Motor neuron (in vitro differentiated cells): ENCODE measurements at regions not wholly inside any gene's neighbourhood (a gene's known extent, or its start where the extent isn't known, plus 50 kb on each side); places are given as distances from the start of the nearest gene placed in this dataset.

ENCODE experiments used
- ATAC-seq, 8 experiments: fragments of 200-7000 bp; cut with Tn5 transposase; replicated peaks in 6 of 8; 2 replicates each; pipeline ENCODE4 v1.8.0; 2021; ENCODE audit warnings: mild to moderate bottlenecking in 8 of 8, moderate library complexity in 8 of 8
- H3K27ac ChIP-seq, 2 donors: fragments of 250-450 bp; sonication (Bioruptor Pico); 2 replicates each; pipeline ENCODE4 v1.9.0; 2021; ENCODE audit warnings: antibody characterized with exemption in 2 of 2, mild to moderate bottlenecking in 2 of 2, moderate library complexity in 1 of 2
- H3K4me1 ChIP-seq, 2 donors: fragments of 250-450 bp; sonication (Bioruptor Pico); replicated peaks in 1 of 2; 2 replicates each; pipeline ENCODE4 v1.6.1; 2021; ENCODE audit warnings: antibody characterized with exemption in 2 of 2, mild to moderate bottlenecking in 2 of 2, moderate library complexity in 1 of 2
- H3K4me3 ChIP-seq, 5 donors: fragments of 250-450 bp; sonication (Bioruptor Pico); 2 replicates each; pipeline ENCODE4 v1.9.0; 2021; ENCODE audit warnings: antibody characterized with exemption in 5 of 5, mild to moderate bottlenecking in 5 of 5, moderate library complexity in 4 of 5
- WGBS, 10 experiments: fragments of 450-650 bp; shearing (Covaris generic); methylation state at CpG; one replicate each; pipeline ENCODE4 v1.0.0; 2022; 5-methylcytosine and 5-hydroxymethylcytosine counted together
- in situ Hi-C, 9 experiments: fragments of 400-800 bp; cut with MboI; loops; one replicate each; pipeline ENCODE4 v1.15.0; 2021; ENCODE audit warnings: low sequenced_read_pairs in 9 of 9, low pct_unique_long_range_greater_than_20kb in 2 of 9; ENCODE audit not compliant: unreplicated experiment in 9 of 9

DNA sequence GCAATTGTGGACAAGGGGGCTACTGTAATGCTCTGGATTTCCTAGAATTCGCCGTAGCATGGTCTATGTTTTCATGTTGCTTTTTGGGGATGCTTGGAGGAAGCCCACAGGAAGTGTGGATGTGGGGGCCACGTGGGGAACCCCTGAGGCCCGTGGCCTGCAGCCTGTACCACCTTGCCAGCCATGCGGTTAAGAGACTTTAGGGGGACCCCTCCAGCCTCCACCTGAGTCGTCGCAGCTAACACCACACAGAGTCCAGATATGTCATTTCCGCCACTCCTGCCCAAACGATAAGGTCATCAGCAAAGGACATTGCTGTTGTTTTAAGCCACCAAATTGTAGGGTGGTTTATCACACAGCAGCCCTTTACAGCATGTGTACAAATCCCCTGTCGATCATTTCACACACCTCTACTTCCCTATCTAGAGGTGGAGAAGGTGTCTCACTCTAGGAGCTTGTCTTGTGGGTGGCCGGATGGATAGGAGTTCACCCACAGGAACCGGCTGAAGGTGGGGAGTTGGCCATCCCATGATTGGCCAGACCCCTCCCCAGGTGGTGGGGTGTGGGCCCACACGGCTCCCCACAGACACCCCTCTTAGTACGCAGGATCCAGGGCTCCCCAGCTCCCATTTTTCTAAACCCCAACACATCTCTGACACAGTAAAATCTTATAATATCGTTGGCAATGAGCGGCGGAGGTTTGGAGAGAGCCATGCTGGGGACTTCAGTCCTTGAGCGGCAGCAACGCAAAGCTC lies 226.7 kb downstream of the TEX29 start:
- 13 to 100% (median 79%) methylated on average over 1 to 11 of the region's 19 CpGs; no CpG with 5 or more reads in 1 of the 10 experiments for WGBS, 10 experiments
- no peak for ATAC-seq

GRCh38 chr13:111547726-111548273 lies 227.4 kb downstream of the TEX29 start:
- 67 to 100% (median 86%) methylated on average over 1 to 4 of the region's 40 CpGs; no CpG with 5 or more reads in 6 of the 10 experiments for WGBS, 10 experiments
- Histone ChIP-seq H3K4me3 (no peak overlapping the region), H3K4me1 (peaks cover 0 to 3% of the 10 kb centered on the region in 2 donors), H3K27ac (no peak overlapping the region)
- ATAC-seq: no peak
- in situ Hi-C loops: loop anchor here in 3 of 9 experiments (25.0 kb wide), 1 partner anchor 515 kb away; the partner anchor contains the start of gene SOX1 (in 3 of the 3)

More for the DNA sequence above, 226.7 kb downstream of the TEX29 start:
- Histone ChIP-seq H3K4me3 (no peak overlapping the region), H3K4me1 (peaks cover 0 to 3% of the 10 kb centered on the region in 2 donors), H3K27ac (no peak overlapping the region)
- in situ Hi-C loops: loop anchor here in 3 of 9 experiments (25.0 kb wide), 1 partner anchor 515 kb away; the partner anchor contains the start of gene SOX1 (in 3 of the 3)

DNA sequence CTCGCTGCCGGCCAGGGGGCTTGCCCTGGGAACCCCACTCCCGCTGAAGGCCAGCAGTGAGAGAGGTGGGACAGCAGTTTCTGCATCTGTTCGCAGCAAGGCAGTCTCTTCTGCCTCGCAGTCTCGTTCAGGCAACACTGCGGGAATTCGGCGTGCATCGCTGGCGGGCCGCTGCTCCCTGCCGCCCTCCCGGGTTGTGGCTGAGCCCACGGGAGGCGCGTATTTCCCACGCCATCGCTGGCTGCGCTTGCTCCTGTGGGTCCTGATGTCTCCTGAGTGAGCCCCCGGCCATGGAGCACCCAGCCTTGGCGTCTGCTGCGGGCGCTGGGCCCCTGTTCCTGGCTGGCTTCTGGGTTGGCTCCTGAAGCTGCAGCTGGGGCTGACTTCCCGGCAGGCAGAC lies 227.9 kb downstream of the TEX29 start:
- WGBS, 10 experiments: 86 to 97% (median 94%) methylated on average over 4 to 7 of the region's 25 CpGs; no CpG with 5 or more reads in 6 of the 10 experiments
- H3K4me1 ChIP-seq: peaks cover 0 to 3% of the 10 kb centered on the region in 2 donors
- in situ Hi-C loops: loop anchor here in 3 of 9 experiments (25.0 kb wide), 1 partner anchor 514 kb away; the partner anchor contains the start of gene SOX1 (in 3 of the 3)
- H3K27ac ChIP-seq: no peak overlapping the region
- H3K4me3 ChIP-seq: no peak overlapping the region
- ATAC-seq: no peak

GRCh38 chr13:111548805-111549204 lies 228.4 kb downstream of the TEX29 start:
- ATAC-seq: no peak
- in situ Hi-C loops: loop anchor here in 3 of 9 experiments (25.0 kb wide), 1 partner anchor 513 kb away; the partner anchor contains the start of gene SOX1 (in 3 of the 3)
- peaks cover 0 to 3% of the 10 kb centered on the region in 2 donors for H3K4me1 ChIP-seq
- H3K27ac ChIP-seq: no peak overlapping the region
- 73 to 100% (median 87%) methylated on average over 1 to 10 of the region's 10 CpGs; no CpG with 5 or more reads in 5 of the 10 experiments for WGBS, 10 experiments
- no peak overlapping the region for H3K4me3 ChIP-seq

DNA sequence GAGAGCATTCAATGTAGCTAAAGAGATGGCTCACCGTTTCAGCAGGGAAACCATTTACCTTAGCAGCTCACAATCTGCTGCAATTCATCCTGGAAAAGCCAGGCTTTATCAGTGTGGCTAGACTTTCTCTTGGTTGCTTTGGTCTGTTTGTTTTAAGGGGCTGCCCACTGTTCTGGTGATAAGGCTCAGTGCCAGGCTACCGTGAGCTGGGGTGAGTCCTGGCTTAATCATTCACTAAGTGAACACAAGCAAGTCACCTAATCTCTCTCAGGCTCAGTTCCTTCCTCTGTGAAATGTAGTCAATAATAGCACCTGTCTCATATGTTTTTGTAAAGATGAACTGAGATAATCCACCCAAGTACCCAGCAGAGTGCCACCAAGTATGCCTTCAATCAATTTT lies 229.0 kb downstream of the TEX29 start:
- H3K4me1 ChIP-seq: peaks cover 0 to 3% of the 10 kb centered on the region in 2 donors
- H3K4me3 ChIP-seq: no peak overlapping the region
- WGBS, 10 experiments: 0 to 50% (median 0%) methylated on average over 1 to 2 of the region's 2 CpGs; no CpG with 5 or more reads in 1 of the 10 experiments
- ATAC-seq: no peak
- no peak overlapping the region for H3K27ac ChIP-seq
- in situ Hi-C loops: loop anchor here in 3 of 9 experiments (25.0 kb wide), 1 partner anchor 513 kb away; the partner anchor contains the start of gene SOX1 (in 3 of the 3)

DNA sequence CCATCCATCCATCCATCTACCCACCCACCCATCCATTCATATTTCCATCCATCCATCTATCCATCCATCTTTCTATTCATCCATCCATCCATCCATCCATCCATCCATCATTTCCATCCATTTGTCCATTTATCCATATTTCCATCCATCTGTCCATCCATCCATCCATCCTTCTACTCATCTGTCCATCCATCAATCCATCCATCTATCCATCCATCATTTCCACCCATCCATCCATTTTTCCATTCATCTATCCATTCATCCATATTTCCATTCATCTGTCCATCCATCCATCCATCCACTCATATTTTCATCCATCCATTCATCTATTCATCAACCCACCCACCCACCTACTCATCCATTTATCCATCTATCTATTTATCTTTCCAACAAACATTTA lies 229.6 kb downstream of the TEX29 start:
- no peak overlapping the region for H3K4me3 ChIP-seq
- in situ Hi-C loops: no loop called here
- H3K27ac ChIP-seq: no peak overlapping the region
- no peak for ATAC-seq
- H3K4me1 ChIP-seq: peaks cover 0 to 3% of the 10 kb centered on the region in 2 donors

DNA sequence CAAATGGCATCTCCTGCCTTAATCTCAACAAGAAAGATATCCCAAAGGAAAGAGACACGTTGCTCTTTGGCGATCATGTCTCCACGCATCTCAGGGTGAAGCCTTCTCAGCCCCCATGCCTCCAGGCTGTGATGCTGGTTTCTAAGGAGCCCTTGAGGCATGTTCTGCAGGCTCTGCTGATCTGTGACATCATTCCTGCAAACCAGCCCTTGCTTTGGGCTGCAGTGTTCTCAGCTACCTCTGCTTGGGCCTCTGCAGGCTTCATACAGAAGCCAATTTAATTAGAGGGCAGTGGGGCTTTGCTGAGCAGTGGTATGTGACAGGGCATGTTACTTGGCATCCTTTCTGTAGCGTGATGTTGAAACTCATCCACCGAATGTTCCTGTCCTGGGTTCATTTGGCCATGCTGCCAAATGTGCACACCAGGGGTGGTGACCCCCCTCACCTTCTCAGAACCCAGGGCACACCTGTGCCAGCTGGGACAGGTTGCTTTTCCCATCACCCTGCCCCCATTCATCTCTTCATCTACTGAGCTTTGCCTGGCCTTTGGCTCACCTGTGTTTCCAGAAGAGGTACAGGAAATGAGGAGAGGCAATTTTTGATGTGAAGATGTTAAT lies 230.9 kb downstream of the TEX29 start:
- WGBS, 10 experiments: 12 to 93% (median 80%) methylated on average over 1 to 5 of the region's 5 CpGs; no CpG with 5 or more reads in 4 of the 10 experiments
- H3K4me1 ChIP-seq: peaks cover 0 to 3% of the 10 kb centered on the region in 2 donors
- ATAC-seq: peak in 4 of 8 experiments; percentile 22 to 94 (median 56)
- H3K27ac ChIP-seq: no peak overlapping the region
- H3K4me3 ChIP-seq: no peak overlapping the region
- in situ Hi-C loops: no loop called here

DNA sequence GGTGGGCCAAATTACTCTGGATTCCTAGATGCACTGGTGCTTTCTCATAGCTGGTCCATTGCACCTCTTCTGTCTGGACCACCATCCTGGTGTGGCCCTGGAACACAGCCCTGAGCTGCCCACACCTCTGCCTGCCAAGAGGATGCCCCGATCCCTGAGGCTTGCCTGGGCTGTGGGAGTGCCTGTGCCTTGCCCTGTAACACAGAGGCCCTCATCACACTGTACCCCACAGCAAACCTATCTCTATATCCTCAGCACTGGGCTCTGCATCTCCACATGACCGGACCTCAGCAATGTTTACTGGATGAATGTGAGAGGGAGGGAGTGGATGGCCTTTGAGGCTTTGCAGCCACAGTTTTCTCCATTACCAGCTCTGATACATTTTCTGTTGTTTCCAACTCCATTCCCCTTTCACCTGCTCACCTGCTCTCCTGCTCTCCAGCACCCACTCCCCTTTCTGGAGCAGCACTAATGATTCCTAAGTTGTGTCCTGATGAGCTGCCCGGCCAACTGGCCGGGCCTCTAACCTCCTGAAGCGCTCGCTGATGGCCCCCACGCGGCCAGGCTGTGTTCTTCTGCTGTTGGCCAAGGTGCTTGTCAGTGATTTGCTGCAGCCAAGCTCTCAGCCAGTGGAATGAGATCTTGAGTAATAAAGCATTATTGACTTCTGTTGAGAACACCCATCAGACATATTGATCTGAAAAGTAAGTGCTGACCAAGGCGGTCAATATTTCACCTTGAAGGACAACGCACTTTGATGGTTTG lies 232.6 kb downstream of the TEX29 start:
- 6 to 100% (median 85%) methylated on average over 1 to 8 of the region's 10 CpGs; no CpG with 5 or more reads in 1 of the 10 experiments for WGBS, 10 experiments
- peak in 2 of 8 experiments; percentile 31 to 64 for ATAC-seq
- in situ Hi-C loops: no loop called here
- H3K27ac ChIP-seq: no peak overlapping the region
- H3K4me3 ChIP-seq: no peak overlapping the region
- peaks cover 0 to 3% of the 10 kb centered on the region in 2 donors for H3K4me1 ChIP-seq

DNA sequence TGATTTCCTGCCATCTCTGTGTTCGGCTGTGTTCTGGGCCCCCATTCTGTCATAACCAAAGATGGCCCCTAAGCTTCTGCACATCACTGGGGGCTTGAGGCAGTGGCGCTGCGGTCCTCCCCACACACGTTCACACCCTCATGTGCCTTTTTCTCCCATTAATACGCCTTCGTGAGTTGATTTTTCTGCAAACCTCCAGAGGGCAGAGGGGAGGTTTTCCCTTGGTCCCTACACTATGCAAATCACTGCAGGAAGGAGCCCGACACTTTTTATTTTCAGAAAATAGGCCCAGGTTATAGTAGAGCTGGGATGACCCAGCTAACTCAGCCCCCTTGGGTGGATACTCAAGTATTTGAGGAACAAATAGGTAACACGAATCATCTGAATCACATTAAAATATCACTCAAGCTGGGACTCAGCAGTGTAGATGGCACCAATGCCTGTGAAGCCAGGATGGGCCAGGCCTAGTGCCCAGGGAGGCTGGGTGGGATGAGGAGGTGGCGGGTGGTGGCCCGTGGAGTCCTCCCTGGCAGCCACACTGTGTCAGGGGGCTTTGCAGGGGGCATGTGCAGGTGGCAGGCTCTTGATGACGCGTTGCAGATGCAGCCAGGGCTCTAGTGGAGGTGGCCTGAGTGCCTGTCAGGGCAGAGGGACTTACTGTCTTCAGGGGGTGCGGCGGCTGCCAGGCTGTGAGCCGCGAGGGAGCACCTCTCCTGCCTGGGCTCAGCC lies 234.3 kb downstream of the TEX29 start:
- in situ Hi-C loops: no loop called here
- peaks cover 0 to 3% of the 10 kb centered on the region in 2 donors for H3K4me1 ChIP-seq
- WGBS, 10 experiments: 0 to 100% (median 92%) methylated on average over 1 to 7 of the region's 16 CpGs; no CpG with 5 or more reads in 5 of the 10 experiments
- no peak overlapping the region for H3K4me3 ChIP-seq
- H3K27ac ChIP-seq: no peak overlapping the region
- peak in 1 of 8 experiments; percentile 12 for ATAC-seq

GRCh38 chr13:111555268-111555808 lies 234.9 kb downstream of the TEX29 start:
- H3K4me1 ChIP-seq: peaks cover 0 to 3% of the 10 kb centered on the region in 2 donors
- in situ Hi-C loops: no loop called here
- peak in 1 of 8 experiments; percentile 84 for ATAC-seq
- 0 to 100% (median 40%) methylated on average over 1 to 9 of the region's 10 CpGs; no CpG with 5 or more reads in 3 of the 10 experiments for WGBS, 10 experiments
- H3K27ac ChIP-seq: no peak overlapping the region
- H3K4me3 ChIP-seq: no peak overlapping the region

DNA sequence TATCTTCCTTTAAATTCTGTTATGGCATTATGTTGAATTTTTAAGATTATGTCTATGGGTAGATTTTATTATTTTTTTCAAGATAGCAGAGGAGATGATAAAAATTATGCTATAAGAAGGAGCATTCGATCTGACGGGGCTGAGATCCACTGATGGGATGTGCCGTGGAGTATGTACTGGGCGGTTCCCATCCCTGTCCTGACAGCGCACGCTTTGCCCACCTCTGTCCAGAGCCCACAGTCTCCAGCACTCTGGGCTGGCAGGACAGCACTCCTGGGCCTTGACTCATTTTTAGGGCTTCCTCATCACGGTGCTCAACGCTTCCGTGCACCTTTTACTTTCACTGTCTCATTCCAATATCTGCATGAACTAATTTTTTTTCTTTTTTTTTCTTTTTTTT lies 235.5 kb downstream of the TEX29 start:
- Histone ChIP-seq H3K4me3 (no peak overlapping the region), H3K27ac (no peak overlapping the region), H3K4me1 (peaks cover 0 to 3% of the 10 kb centered on the region in 2 donors)
- in situ Hi-C loops: no loop called here
- WGBS, 10 experiments: 7 to 100% (median 89%) methylated on average over 1 to 6 of the region's 9 CpGs
- peak in 1 of 8 experiments; percentile 81 for ATAC-seq
